Amygdala (tissue), 56 donors: ENCODE measurements at regions not wholly inside any gene's neighbourhood (a gene's known extent, or its start where the extent isn't known, plus 50 kb on each side); places are given as distances from the start of the nearest gene placed in this dataset.
"Not testable (repeated sequence)": the region's sequence is repeated elsewhere in the genome, so short reads cannot be mapped to it uniquely, and the experiment has no call there.

Source experiments
- DNase-seq, 56 donors: peaks; one replicate each; lab custom pipeline; 2025; lab: John Stamatoyannopoulos, UW

- DNase-seq = no peak
These were observed 392.3 kb downstream of the TMEM121 start for GRCh38 chr14:105918496-105919262.

- DNase-seq = no peak
These were observed 393.2 kb downstream of the TMEM121 start for GRCh38 chr14:105919458-105920150.

- not testable (repeated sequence) for DNase-seq
These were observed 393.8 kb downstream of the TMEM121 start for GRCh38 chr14:105920151-105920700.

- not testable (repeated sequence) for DNase-seq
These were observed 394.7 kb downstream of the TMEM121 start for GRCh38 chr14:105920803-105921755.

- not testable (repeated sequence) for DNase-seq
These were observed 395.4 kb downstream of the TMEM121 start for GRCh38 chr14:105921781-105922180.

GRCh38 chr14:105923520-105924191, 397.3 kb downstream of the TMEM121 start:
- not testable (repeated sequence) for DNase-seq

- DNase-seq = no peak
These were observed 398.7 kb downstream of the TMEM121 start for GRCh38 chr14:105924951-105925591.

- DNase-seq = no peak
These were observed 399.4 kb downstream of the TMEM121 start for GRCh38 chr14:105925615-105926372.

- no peak for DNase-seq
These were observed 400.2 kb downstream of the TMEM121 start for GRCh38 chr14:105926373-105927095.

GRCh38 chr14:105927096-105928060, 401.0 kb downstream of the TMEM121 start:
- no peak for DNase-seq

GRCh38 chr14:105928171-105929111, 402.1 kb downstream of the TMEM121 start:
- DNase-seq = not testable (repeated sequence)

GRCh38 chr14:105929327-105930081, 403.1 kb downstream of the TMEM121 start:
- DNase-seq = no peak

GRCh38 chr14:105930572-105930971, 404.2 kb downstream of the TMEM121 start:
- DNase-seq = no peak

- no peak for DNase-seq
These were observed 405.6 kb downstream of the TMEM121 start for GRCh38 chr14:105931808-105932483.
